Epithelial cell of esophagus (primary cell): ENCODE measurements at regions not wholly inside any gene's neighbourhood (a gene's known extent, or its start where the extent isn't known, plus 50 kb on each side); places are given as distances from the start of the nearest gene placed in this dataset.

Source experiments
- DNase-seq: peaks from one replicate; pipeline ENCODE4 v3.0.0; 2010; ENCODE audit warnings: low read depth
- H3K4me3 ChIP-seq: 2 replicates; pipeline ENCODE4 v1.5.1; 2011; ENCODE audit warnings: mild to moderate bottlenecking, low read length, control low read depth
- TF ChIP-seq, protein P1 (sequence below): IDR thresholded peaks from 2 replicates; pipeline ENCODE4 v1.5.1; 2011; ENCODE audit warnings: low read depth, mild to moderate bottlenecking, low read length, control low read depth, inconsistent platforms; ENCODE audit not compliant: insufficient read depth; ENCODE audit errors: missing control alignments

DNA sequence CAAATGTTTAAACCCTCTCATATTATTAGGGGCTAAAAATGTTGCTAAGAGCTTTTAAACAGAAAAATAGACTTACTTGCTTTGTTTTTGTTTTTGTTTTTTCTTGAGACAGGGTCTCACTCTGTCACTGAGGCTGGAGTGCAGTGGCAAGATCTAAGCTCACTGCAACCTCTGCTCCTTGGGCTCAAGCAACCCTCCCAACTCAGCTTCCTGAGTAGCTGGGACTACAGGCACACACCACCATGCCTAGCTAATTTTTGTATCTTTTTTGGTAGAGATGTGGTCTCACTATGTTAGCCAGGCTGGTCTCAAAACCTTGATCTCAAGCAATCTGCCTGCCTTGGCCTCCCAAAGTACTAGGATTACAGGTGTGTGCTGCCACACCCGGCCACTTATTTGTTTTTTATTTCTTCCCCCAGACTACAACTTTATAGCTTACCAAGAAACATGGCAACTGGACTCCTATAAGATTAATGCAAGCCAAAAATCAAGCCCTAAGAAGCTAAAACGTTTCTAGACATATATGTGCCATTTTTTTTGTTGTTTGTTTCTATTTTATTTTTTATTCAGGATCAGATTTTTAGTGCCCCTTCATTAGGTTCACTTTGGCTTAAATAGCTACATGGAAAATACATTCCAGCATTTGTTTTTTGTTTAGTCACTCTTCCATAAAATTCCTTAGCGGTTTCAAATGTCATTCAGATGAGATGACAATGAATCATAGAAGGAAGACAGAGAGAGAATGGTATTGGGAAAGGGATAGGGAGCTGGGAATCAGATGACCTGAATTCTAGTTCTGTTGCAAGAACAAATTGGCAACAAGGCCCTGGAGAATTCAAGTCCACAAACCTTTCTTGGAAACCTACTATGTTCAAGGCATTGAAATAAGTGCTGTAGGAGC lies 163.4 kb upstream of the MKLN1 start:
- no peak overlapping the region for H3K4me3 ChIP-seq
- TF ChIP-seq, protein P1, sequence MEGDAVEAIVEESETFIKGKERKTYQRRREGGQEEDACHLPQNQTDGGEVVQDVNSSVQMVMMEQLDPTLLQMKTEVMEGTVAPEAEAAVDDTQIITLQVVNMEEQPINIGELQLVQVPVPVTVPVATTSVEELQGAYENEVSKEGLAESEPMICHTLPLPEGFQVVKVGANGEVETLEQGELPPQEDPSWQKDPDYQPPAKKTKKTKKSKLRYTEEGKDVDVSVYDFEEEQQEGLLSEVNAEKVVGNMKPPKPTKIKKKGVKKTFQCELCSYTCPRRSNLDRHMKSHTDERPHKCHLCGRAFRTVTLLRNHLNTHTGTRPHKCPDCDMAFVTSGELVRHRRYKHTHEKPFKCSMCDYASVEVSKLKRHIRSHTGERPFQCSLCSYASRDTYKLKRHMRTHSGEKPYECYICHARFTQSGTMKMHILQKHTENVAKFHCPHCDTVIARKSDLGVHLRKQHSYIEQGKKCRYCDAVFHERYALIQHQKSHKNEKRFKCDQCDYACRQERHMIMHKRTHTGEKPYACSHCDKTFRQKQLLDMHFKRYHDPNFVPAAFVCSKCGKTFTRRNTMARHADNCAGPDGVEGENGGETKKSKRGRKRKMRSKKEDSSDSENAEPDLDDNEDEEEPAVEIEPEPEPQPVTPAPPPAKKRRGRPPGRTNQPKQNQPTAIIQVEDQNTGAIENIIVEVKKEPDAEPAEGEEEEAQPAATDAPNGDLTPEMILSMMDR = no peak
- peak; percentile 91 for DNase-seq

DNA sequence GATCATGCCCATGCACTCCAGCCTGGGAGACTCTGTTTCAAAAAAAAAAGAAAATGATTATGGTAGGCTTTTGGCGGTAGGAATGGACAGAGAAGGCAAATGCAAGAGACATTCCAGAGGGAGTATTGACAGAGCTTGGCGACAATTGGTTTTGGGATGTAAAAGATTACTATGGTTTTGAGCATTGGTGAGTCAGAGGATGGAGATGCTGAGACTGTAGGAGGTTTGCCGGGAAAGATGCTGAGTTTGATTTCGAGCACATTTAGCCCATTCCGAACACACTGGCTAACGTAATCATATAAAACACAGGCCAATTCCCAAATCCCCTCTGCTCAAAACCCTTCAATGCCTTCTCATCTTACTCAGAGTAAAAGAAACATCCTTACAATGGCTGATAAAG lies 161.6 kb upstream of the MKLN1 start:
- TF ChIP-seq, protein P1 = no peak
- no peak for DNase-seq
- H3K4me3 ChIP-seq = no peak overlapping the region

DNA sequence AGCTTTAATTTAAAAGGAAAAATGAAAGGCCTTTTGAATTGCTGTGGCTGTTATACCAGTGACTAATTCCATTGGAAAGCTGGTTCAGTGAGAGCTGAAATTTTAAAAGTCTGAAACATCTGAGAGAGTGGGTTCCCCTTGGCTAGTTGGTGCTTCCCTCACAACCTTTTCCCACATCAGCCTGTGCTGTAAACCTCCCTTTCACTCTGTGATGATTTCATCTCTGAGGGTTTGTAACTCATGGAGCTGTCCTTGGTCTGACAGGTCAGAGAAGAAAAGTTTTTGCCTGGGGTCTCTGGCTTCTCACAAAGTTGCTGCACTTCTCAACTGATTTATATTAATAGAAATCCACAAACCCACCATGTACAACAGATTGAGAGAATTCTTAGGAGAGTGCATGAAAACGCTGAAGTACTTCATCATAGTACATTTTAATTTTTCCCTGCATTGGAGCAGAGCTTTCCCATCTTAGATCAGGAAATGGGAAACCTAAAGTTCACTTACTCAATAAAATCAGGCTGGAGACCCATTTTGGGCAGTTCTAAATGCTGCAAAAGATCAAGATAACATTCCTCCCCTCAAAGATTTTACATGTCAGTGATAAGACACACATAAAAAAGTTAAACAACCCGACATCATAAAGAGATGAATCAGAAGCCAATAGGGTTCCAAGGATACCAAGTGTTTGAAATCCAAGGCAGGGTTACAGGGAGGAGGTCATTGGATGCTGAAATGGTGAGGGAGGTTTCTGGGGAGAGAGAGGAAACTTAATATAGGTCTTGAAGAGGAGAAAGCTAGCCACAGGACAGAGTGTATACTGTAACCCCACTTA lies 157.0 kb upstream of the MKLN1 start:
- TF ChIP-seq, protein P1 = no peak
- no peak for DNase-seq

DNA sequence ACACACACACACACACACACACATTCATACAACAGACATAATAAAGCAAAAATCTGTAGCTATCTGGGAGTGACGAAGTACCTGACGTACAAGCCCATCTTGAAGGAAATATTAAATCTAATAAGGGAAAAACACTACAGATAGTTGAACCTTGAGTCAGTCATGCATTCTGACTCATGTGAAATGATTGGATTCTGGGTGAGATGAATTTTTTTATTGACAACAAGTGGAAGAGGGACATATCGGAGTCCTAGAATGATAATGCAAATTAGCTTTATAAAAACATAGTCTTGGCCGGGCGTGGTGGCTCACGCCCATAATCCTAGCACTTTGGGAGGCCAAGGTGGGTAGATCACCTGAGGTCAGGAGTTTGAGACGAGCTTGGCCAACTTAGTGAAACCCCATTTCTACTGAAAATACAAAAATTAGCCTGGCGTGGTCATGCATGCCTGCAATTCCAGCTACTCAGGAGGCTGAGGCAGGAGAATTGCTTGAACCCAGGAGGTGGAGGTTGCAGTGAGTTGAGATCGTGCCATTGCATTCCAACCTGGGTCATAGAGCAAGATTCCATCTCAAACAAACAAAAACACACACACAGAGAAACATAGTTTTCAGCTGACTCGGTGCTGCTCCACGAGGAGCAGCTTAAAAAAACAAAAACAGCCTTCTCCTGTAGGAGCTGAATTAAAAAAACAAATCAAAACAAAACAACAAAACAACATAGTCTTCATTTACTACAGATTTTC lies 154.4 kb upstream of the MKLN1 start:
- TF ChIP-seq, protein P1 = no peak
- no peak overlapping the region for H3K4me3 ChIP-seq
- peak; percentile 33 for DNase-seq

More for the DNA sequence above, 157.0 kb upstream of the MKLN1 start:
- H3K4me3 ChIP-seq = no peak overlapping the region

DNA sequence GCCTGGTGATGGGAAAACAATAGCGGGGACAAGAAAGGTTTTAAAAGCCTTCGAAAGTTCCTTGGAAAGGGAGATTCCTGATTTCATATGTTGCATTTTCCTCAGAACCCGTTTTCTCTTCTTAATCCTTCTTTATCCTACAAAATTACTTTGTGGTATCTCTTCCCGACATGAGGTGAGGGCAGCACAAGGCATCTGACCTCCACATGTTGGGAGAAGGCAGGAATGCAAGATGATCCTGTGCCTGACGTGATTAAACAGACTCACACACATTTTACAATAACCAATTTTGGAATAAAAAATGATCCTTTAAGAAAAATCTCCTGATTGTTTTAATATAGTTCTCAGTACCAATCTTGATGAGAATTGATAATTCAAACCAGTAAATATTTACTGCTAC lies 153.3 kb upstream of the MKLN1 start:
- TF ChIP-seq, protein P1 = no peak
- DNase-seq = no peak
- no peak overlapping the region for H3K4me3 ChIP-seq

DNA sequence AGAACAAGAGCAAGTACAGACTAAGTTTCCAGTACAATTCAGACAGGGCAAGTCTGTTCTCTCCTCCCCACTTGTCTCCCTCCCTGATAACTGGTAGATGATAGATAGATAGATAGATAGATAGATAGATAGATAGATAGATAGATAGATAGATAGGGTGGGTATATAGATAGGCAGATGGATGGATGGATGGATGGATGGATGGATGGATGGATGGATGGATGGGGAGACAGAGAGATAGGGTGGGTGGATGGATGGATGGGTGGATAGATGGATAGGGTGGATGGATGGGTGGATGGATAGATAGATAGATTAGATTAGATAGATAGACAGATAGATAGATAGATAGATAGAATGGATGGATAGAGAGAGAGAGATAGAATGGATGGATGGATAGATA lies 152.8 kb upstream of the MKLN1 start:
- TF ChIP-seq, protein P1 = no peak

More for the DNA sequence above, 152.8 kb upstream of the MKLN1 start:
- no peak overlapping the region for H3K4me3 ChIP-seq
- DNase-seq = no peak
